HCT116 (cell line): ENCODE measurements at regions not wholly inside any gene's neighbourhood (a gene's known extent, or its start where the extent isn't known, plus 50 kb on each side); places are given as distances from the start of the nearest gene placed in this dataset.

Experiments used
- ATAC-seq: fragments of 200-7000 bp; cut with Tn5 transposase; 2 replicates; pipeline ENCODE4 v1.9.1; 2020; ENCODE audit warnings: mild to moderate bottlenecking, moderate library complexity
- BruUV-seq: library from RNA; stranded (reverse); fragments of 400-500 nt; replicated peaks from 2 replicates; lab custom pipeline; 2021; lab: Mats Ljungman, UMichigan
- CTCF ChIA-PET: fragments of 300-600 bp; sonication (Branson Sonifier 250); formaldehyde crosslinking; loops from one replicate; lab custom pipeline; 2021; ENCODE audit warnings: antibody characterized with exemption; lab: Charles Lee
- POLR2A ChIA-PET: fragments of 300-600, 350-600 bp; sonication (Branson Sonifier 250); formaldehyde crosslinking; loops from one replicate; lab custom pipeline; 2021; ENCODE audit warnings: antibody characterized with exemption; lab: Charles Lee
- RAD21 ChIA-PET, 2 experiments: fragments of 300-600 bp; sonication (Branson Sonifier 250); formaldehyde crosslinking; loops; one replicate each; lab custom pipeline; 2023; ENCODE audit warnings: low total read pairs in 2 of 2; ENCODE audit not compliant: uncharacterized antibody in 2 of 2, unreplicated experiment in 2 of 2, low non-redundant PET in 1 of 2; lab: Charles Lee
- DNase-seq: peaks from one replicate; pipeline ENCODE4 v3.0.0-alpha.2; 2010; ENCODE audit warnings: low read depth, low spot score
- H2AFZ ChIP-seq: fragments of 200-600 bp; shearing (Covaris generic), sonication (generic); 2 replicates; pipeline ENCODE4 v1.6.1; 2017; ENCODE audit warnings: low read depth, mixed run types, mixed read lengths, antibody characterized with exemption, low read length; ENCODE audit not compliant: poor library complexity, severe bottlenecking
- H3K27ac ChIP-seq: 2 replicates; pipeline ENCODE4 v1.5.1; 2012; ENCODE audit warnings: low read depth, low read length
- H3K27me3 ChIP-seq: fragments of 200-600 bp; sonication (generic); 2 replicates; pipeline ENCODE4 v1.6.1; 2016; ENCODE audit warnings: mixed run types, low read length, mixed read lengths; ENCODE audit not compliant: insufficient read depth
- H3K36me3 ChIP-seq, 2 experiments: fragments of 200-500 bp in 1 of 2; fragments of 200-600 bp in 1 of 2; sonication (Bioruptor generic) in 1 of 2; sonication (generic) in 1 of 2; 2 replicates each; pipeline versions ENCODE4 v1.5.1 to v1.6.1; 2014 to 2016; ENCODE audit warnings: low read length in 2 of 2, inconsistent platforms in 1 of 2, mixed read lengths in 1 of 2, mixed run types in 1 of 2; ENCODE audit not compliant: insufficient read depth in 2 of 2, control insufficient read depth in 1 of 2
- H3K4me1 ChIP-seq, 2 experiments: fragments of 200-600 bp in 1 of 2; sonication (generic) in 1 of 2; 2 replicates each; pipeline versions ENCODE4 v1.5.1 to v1.6.1; 2012 to 2017; ENCODE audit warnings: low read length in 2 of 2, inconsistent platforms in 1 of 2, mild to moderate bottlenecking in 1 of 2, mixed read lengths in 1 of 2, mixed run types in 1 of 2, moderate library complexity in 1 of 2; ENCODE audit not compliant: insufficient read depth in 2 of 2, control insufficient read depth in 1 of 2
- H3K4me2 ChIP-seq: fragments of 200-600 bp; sonication (generic); 2 replicates; pipeline ENCODE4 v1.6.1; 2017; ENCODE audit warnings: mixed run types, low read length, mixed read lengths
- H3K4me3 ChIP-seq, 2 experiments: fragments of 200-600 bp in 1 of 2; sonication (generic) in 1 of 2; replicated peaks in 1 of 2; 2 replicates each; pipeline ENCODE4 v1.5.1; 2011 to 2016; ENCODE audit warnings: low read length in 2 of 2, control low read depth in 1 of 2, low read depth in 1 of 2, mild to moderate bottlenecking in 1 of 2, mixed read lengths in 1 of 2, mixed run types in 1 of 2
- H3K79me2 ChIP-seq: fragments of 200-600 bp; sonication (generic); 2 replicates; pipeline ENCODE4 v1.6.1; 2017; ENCODE audit warnings: mild to moderate bottlenecking, mixed run types, low read length, moderate library complexity, mixed read lengths; ENCODE audit not compliant: insufficient read depth
- H3K9ac ChIP-seq: fragments of 200-600 bp; sonication (generic); 2 replicates; pipeline ENCODE4 v1.6.1; 2016; ENCODE audit warnings: low read length, mixed read lengths
- H3K9me2 ChIP-seq: fragments of 200-600 bp; sonication (generic), shearing (Covaris generic); 2 replicates; pipeline ENCODE4 v1.6.1; 2017; ENCODE audit warnings: mixed run types, mild to moderate bottlenecking, moderate library complexity; ENCODE audit not compliant: insufficient read depth
- H3K9me3 ChIP-seq, 2 experiments: fragments of 200-500 bp in 1 of 2; fragments of 200-600 bp in 1 of 2; sonication (Bioruptor generic) in 1 of 2; sonication (generic) in 1 of 2; 2 replicates each; pipeline ENCODE4 v1.6.1; 2014 to 2017; ENCODE audit warnings: low read length in 2 of 2, mixed read lengths in 2 of 2, inconsistent platforms in 1 of 2, low read depth in 1 of 2, mild to moderate bottlenecking in 1 of 2, mixed run types in 1 of 2, moderate library complexity in 1 of 2; ENCODE audit not compliant: control insufficient read depth in 1 of 2, insufficient read depth in 1 of 2
- H4K20me1 ChIP-seq: fragments of 200-600 bp; sonication (generic), shearing (Covaris generic); 2 replicates; pipeline ENCODE4 v1.6.1; 2017; ENCODE audit warnings: mixed run types, mild to moderate bottlenecking, moderate library complexity; ENCODE audit not compliant: insufficient read depth
- ATF3 ChIP-seq: IDR thresholded peaks from 2 replicates; pipeline ENCODE4 v1.6.1; 2012
- CBX3 ChIP-seq: IDR thresholded peaks from 2 replicates; pipeline ENCODE4 v1.6.1; 2012; ENCODE audit warnings: low read depth
- CEBPB ChIP-seq: IDR thresholded peaks from 2 replicates; pipeline ENCODE4 v1.6.1; 2012; ENCODE audit warnings: low read depth
- CTCF ChIP-seq, 3 experiments: fragments of 200-600 bp in 1 of 3; sonication (generic) in 1 of 3; IDR thresholded peaks in 2 of 3; conservative IDR thresholded peaks in 1 of 3; 2 replicates each; pipeline ENCODE4 v1.5.1; 2012 to 2017; ENCODE audit warnings: low read depth in 2 of 3, low read length in 2 of 3, antibody characterized with exemption in 1 of 3, borderline replicate concordance in 1 of 3, control low read depth in 1 of 3, mild to moderate bottlenecking in 1 of 3, mixed read lengths in 1 of 3, mixed run types in 1 of 3, moderate library complexity in 1 of 3; ENCODE audit not compliant: insufficient read depth in 1 of 3
- EZH2phosphoT487 ChIP-seq: fragments of 200-600 bp; IDR thresholded peaks from 2 replicates; pipeline ENCODE4 v1.6.1; 2018; ENCODE audit warnings: antibody characterized with exemption, borderline replicate concordance
- FOSL1 ChIP-seq: IDR thresholded peaks from 2 replicates; pipeline ENCODE4 v1.6.1; 2012; ENCODE audit warnings: low read depth
- JUND ChIP-seq: IDR thresholded peaks from 2 replicates; pipeline ENCODE4 v1.6.1; 2012
- MAX ChIP-seq: IDR thresholded peaks from 2 replicates; pipeline ENCODE4 v1.6.1; 2012
- POLR2A ChIP-seq: IDR thresholded peaks from 2 replicates; pipeline ENCODE4 v1.7.0; 2011; ENCODE audit warnings: borderline replicate concordance; ENCODE audit not compliant: insufficient read depth, insufficient read length; ENCODE audit errors: extremely low read depth
- POLR2AphosphoS5 ChIP-seq: IDR thresholded peaks from 2 replicates; pipeline ENCODE4 v1.6.1; 2011; ENCODE audit warnings: mild to moderate bottlenecking, low read depth, low read length, moderate library complexity
- RAD21 ChIP-seq: IDR thresholded peaks from 2 replicates; pipeline ENCODE4 v1.6.1; 2012; ENCODE audit warnings: low read depth, mild to moderate bottlenecking
- SP1 ChIP-seq: IDR thresholded peaks from 2 replicates; pipeline ENCODE4 v1.6.1; 2012; ENCODE audit warnings: low read depth
- SRF ChIP-seq: IDR thresholded peaks from 2 replicates; pipeline ENCODE4 v1.6.1; 2012; ENCODE audit warnings: low read depth
- TCF7L2 ChIP-seq: IDR thresholded peaks from 2 replicates; pipeline ENCODE4 v1.7.0; 2011; ENCODE audit warnings: borderline replicate concordance, inconsistent platforms; ENCODE audit not compliant: insufficient read depth, insufficient read length; ENCODE audit errors: extremely low read depth
- YY1 ChIP-seq: IDR thresholded peaks from 2 replicates; pipeline ENCODE4 v1.6.1; 2011; ENCODE audit warnings: low read length, low read depth, moderate library complexity, mild to moderate bottlenecking; ENCODE audit not compliant: insufficient replicate concordance; ENCODE audit errors: extremely low read depth
- ZFX ChIP-seq: fragments of 450-650 bp; IDR thresholded peaks from 2 replicates; pipeline ENCODE4 v1.6.1; 2017
- ZNF274 ChIP-seq: fragments of 200-500 bp; sonication (Bioruptor generic); IDR thresholded peaks from 2 replicates; pipeline ENCODE4 v1.6.1; 2014; ENCODE audit warnings: mild to moderate bottlenecking, low read depth, low read length, inconsistent platforms
- intact Hi-C: fragments of 100-400 bp; cut with micrococcal nuclease; formaldehyde crosslinking; loops from 2 replicates; pipeline ENCODE4 v1.10.0; 2022

GRCh38 chr6:6801005-6801335, 212.4 kb downstream of the LY86 start:
- intact Hi-C loops: loop anchor here (5.0 kb wide), 1 partner anchor 114 kb away; no protein-coding TSS in a partner anchor
- no peaks in the 10 kb centered on the region for H3K36me3 ChIP-seq
- H3K79me2 ChIP-seq: no peaks in the 10 kb centered on the region
- TF ChIP-seq ZNF274: no peak
- TF ChIP-seq CEBPB: no peak
- TF ChIP-seq POLR2AphosphoS5: no peak
- TF ChIP-seq JUND: no peak
- no peak for TF ChIP-seq MAX
- TF ChIP-seq CBX3: no peak
- TF ChIP-seq SRF: no peak
- no peak for TF ChIP-seq RAD21
- TF ChIP-seq ZFX: no peak
- TF ChIP-seq ATF3: no peak
- TF ChIP-seq YY1: no peak
- TF ChIP-seq CTCF (IDR thresholded peaks at IDR 0.05 in 2 of 3, conservative IDR thresholded peaks at IDR 0.05 in 1 of 3; ENCODE audit: borderline replicate concordance in 1 of 3, insufficient read depth in 1 of 3, low read depth in 2 of 3, low read length in 2 of 3): no peak
- no peak for TF ChIP-seq TCF7L2
- no peak for TF ChIP-seq EZH2phosphoT487
- TF ChIP-seq SP1: no peak
- no peak for TF ChIP-seq POLR2A
- TF ChIP-seq FOSL1: no peak
- peaks cover 17 to 70% of the 10 kb centered on the region in 2 experiments for H3K4me1 ChIP-seq
- no peak overlapping the region for H3K27ac ChIP-seq
- H3K9me2 ChIP-seq: no peaks in the 10 kb centered on the region
- ChIA-PET POLR2A (interaction anchor here (0.6 to 2.0 kb wide), 4 partner anchors 10 to 258 kb away, joined by 3 to 6 read pairs (median 4); no protein-coding TSS in a partner anchor), CTCF (interaction anchor here (1.0 kb wide), 1 partner anchor 10 kb away, joined by 3 read pairs; no protein-coding TSS in a partner anchor), RAD21 (no interaction called here)
- DNase-seq (no peak), ATAC-seq (no peak)
- no peaks in the 10 kb centered on the region for H3K27me3 ChIP-seq
- no peaks in the 10 kb centered on the region for H4K20me1 ChIP-seq
- no peaks in the 10 kb centered on the region for H3K9me3 ChIP-seq
- H3K4me3 ChIP-seq: no peak overlapping the region
- no TSS peak for BruUV-seq
- no peak overlapping the region for H2AFZ ChIP-seq
- peak overlapping the region; percentile 32 for H3K9ac ChIP-seq
- peak overlapping the region; percentile 50 for H3K4me2 ChIP-seq
